T follicular helper cell (primary cell): ENCODE measurements at regions not wholly inside any gene's neighbourhood (a gene's known extent, or its start where the extent isn't known, plus 50 kb on each side); places are given as distances from the start of the nearest gene placed in this dataset.

ENCODE experiments used
- DNase-seq: peaks from one replicate; pipeline ENCODE4 v3.0.0-alpha.2; 2020; ENCODE audit warnings: low read depth

DNA sequence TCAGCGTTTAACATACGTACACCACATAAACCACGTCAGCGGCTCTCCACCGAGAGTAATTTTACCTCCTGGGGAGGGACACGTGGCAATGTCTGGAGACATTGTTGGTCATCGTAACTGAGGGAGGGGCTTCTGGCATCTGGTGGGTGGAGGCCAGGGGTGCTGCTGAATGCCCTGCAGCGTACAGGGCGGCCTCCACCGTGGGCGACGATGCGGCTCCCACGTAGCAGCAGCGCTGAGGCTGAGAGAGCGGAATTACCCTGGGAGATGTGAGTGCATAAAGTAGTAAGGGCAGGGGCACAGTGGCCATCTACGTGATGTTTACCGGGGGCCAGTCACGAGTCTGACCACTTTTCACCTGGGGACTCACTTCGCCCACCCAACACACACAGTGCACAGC lies 212.4 kb downstream of the RBFOX3 start:
- DNase-seq: no peak

DNA sequence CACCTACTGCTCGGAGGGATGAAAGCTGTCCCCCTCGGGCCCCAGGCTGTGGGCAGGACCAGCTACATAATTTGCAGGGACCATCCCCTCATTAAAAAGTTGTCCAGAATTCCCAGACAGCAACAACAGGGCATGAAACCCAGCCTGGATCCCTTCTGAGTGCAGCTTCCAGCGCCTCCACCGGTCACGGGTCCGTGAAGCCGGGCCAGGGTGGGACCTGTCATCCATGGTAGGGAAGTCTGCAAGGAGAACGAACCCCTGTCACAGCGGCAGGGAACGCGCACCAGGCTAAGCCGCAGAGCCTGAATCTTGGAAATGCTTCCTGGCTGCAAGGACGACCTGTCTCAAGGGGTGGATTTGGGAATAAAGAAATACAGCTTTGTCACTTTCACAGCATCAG lies 214.2 kb downstream of the RBFOX3 start:
- no peak for DNase-seq

DNA sequence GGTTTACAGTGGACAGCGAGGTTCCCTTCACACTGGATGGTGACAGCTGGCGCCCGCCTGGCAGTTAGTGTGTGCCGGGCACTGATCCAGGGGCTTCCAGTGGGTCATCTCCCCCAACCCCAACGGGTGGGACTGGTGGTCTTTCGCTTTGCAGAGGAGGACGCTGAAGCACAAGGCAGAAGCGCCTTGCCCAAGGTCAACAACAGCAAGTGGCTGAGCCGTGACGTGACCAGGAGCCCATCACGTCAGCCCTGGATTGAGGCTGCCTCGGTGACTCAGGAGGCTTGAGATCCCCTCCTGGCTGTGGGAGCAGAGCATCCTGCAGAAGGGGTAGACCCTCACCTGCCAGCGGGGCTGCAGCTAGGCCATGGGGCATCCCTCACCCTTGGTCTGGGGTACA lies 215.3 kb downstream of the RBFOX3 start:
- no peak for DNase-seq

DNA sequence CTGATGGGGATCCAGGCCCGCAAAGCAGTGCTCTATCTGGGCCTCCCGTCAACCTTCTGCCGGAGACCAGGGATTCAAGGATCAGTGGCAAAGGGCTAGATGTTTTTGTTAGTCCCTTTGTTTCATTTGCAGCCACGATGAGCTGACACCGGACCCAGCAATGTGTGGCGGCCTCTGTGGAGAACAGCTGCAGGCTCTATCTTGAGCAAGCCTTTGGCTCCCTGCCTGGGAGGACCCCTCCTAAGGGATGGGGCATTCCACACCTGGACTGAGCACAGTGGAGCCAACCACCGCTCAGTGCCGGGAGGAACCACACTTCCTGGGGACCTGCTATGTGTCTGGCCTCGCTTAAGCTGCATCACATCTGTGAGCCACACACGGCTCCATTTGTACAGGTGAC lies 215.8 kb downstream of the RBFOX3 start:
- DNase-seq: no peak

DNA sequence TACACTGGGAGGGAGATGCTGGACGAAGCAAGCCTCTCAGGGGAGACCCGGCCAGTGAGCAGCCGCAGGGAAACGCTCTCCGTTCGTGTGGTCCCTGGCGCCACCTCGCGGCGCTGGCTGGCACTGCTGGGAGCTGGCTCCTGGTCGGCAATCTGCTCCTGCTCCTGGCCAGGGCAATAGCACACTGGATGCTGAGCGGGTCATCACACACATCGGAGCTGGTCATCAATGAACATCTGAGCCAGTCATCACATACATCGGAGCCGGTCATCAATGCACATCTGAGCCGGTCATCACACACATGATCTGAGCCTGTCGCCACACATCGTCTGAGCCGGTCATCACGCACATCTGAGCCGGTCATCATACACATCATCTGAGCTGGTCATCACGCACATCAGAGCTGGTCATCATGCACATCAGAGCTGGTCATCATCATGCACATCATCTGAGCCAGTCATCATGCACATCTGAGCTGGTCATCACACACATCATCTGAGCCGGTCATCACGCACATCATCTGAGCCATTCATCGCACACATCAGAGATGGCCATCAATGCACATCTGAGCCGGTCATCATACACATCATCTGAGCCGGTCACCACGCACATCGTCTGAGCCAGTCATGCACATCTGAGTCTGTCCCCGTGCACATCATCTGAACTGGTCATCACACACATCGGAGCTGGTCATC lies 217.3 kb downstream of the RBFOX3 start:
- DNase-seq: peak; percentile 51

DNA sequence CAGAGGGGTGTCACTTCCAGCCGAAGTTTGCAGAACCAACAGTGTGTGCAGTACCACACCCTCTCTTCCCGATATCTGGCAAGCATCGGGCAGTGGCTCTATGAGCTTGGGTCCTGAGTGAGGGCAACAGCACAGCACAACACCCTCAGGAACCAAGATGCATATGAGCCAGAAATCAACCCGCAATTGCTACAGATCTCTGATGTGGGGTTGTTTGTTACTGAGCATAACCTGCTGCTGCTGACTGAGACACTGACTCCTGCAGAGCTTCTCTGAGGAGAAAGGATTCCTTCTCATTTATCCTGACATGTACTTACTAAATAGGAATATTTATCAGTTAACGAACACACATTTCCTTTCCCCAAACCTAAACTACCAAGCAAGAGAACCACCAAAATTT lies 218.3 kb downstream of the RBFOX3 start:
- no peak for DNase-seq

DNA sequence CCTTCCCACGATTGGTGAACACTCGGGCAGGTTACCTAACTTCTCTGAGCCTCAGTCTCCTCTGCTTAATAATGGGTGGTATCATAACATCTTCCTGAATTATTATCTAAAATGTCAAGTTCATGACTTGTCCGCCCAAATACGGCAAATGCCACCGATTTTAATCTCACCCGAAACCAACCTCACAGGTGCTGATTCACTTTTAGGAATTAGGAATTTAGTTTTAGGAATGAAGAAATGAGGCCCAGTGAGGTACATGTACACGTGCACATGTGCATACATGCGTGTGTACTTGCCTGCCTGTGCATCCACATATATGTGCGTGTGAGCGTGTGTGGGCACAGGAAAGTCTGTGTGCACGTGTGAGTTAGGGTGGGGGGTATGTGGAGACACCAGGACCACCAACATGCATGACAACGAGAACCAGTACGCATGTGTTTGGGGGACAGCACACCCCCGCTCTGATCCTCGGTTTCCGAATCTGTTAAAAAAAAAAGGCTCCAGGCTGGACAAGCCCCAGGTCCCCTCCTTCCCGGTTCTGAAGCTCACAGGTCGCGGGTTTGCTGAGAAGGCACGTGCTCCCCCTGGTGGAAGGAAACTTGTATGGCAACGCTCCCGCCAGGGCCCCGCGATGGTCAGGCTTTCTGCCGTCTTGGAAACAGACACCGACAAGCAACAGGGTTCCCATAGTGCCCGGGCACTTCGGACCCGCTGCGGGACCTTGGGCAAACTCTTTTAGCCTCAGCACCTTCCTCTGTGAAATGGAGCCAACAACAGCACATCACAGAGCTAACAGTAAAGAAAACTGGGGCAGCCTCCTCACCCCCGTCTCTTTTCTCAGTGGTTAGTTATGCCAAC lies 219.2 kb downstream of the RBFOX3 start:
- peak; percentile 47 for DNase-seq

DNA sequence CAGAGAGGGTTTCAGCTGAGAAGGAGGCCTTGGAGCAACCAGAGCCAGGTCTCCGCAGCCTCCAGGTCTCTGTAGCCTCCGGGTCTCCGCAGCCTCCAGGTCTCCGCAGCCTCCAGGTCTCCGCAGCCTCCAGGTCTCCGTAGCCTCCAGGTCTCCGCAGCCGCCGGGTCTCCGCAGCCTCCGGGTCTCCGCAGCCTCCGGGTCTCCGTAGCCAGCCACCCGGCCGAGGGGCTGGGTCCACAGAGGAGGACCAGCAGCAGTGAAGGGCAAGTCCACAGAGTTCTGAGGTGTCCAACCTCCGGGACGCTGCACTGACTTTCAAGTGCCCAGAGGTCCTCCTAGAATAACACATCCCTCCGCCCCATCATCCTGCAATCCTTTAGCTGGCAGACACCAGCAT lies 221.0 kb downstream of the RBFOX3 start:
- DNase-seq: no peak

DNA sequence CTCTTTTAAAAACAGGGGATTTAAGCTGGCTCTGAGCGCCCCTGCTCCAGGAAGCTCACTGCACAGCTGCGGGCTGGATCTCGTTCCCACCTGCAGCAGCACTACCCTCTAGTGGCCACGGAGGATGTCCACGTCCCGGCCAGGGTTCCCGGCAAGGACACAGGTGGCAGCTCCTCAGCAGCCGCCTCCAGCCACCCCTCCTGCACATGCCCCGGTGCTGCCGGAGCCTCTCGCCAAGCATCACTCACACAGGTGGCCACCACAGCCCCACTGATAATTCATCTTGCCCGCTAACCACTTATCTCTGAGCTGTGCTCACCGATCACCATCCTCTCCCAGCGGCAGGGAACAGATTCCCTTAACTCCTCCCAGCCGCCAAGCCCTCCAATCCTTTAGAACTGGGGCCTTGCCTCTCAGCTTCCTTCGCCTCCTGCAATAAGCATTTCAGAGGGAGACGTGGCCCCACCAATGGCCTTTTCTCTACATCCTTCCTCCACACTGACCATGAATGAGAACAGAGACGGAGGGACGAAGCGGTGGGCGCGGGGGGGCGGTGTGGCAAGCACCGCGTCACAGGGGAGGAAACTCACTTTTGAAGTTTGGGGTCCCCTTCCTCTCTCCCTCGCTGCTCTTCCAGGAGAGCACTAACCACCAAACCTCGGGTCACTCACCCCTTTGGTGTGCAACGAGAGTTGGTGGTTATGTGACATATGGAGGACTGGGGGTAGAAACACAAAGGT lies 222.1 kb downstream of the RBFOX3 start:
- DNase-seq: no peak

DNA sequence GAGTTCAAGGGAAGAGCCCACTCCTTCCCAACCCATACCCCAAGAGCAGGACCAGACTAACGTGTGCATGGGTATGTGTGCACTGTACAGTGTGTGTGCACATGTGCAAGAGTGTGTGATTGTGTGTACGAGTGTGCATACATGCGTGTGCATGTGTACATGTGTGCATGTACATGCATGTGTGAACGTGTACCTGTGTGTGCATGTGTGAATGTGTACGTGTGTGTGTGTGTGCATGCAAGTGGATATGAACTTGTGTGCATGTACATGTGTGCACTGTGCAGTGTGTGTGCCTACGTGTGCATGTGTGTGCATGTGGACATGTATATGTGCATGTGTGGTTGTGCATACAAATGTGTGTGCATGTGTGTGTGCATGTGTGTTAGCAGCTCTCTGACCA lies 223.1 kb downstream of the RBFOX3 start:
- DNase-seq: no peak

DNA sequence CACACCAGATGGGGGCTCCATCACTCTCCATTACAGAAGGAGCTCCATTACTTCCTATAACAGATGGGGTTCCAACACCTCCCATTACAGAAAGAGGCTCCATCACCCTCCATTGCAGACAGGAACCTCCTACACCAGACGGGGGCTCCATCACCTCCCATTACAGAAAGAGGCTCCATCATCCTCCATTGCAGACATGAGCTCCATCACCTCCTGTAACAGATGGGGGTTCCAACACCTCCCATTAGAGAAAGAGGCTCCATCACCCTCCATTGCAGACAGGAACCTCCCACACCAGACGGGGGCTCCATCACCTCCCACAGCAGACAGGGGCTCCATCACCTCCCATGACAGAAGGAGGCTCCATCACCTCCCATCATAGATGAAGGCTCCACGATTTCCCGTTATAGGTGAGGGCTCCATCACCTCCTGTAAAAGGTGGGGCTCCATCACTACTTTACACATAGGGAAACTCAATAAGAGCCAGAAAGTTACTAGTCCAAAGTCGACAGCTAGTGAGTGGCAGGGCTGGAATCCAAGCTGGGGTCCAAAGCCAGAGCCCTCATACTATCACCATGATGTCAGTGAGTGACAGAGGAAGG lies 224.8 kb downstream of the RBFOX3 start:
- DNase-seq: no peak

DNA sequence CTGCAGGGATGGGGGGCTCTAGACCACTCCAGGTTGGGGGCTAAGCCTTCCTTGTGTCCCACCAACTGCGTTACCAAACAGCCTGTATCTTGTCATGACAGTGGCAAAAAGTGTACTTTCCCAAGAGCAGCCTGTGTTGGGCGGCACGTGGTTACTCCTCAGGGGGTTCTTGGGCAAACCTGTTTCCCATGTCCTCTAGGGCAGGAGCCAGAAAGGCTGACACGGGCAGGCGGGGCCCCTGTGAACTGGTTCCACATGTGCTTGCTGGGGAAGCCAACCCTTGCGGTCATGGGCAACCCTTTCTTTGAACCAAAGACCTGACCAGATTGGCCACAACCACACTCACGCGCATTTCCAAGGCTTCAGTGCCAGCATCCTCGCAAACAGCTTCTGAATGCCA lies 228.5 kb downstream of the RBFOX3 start:
- no peak for DNase-seq

DNA sequence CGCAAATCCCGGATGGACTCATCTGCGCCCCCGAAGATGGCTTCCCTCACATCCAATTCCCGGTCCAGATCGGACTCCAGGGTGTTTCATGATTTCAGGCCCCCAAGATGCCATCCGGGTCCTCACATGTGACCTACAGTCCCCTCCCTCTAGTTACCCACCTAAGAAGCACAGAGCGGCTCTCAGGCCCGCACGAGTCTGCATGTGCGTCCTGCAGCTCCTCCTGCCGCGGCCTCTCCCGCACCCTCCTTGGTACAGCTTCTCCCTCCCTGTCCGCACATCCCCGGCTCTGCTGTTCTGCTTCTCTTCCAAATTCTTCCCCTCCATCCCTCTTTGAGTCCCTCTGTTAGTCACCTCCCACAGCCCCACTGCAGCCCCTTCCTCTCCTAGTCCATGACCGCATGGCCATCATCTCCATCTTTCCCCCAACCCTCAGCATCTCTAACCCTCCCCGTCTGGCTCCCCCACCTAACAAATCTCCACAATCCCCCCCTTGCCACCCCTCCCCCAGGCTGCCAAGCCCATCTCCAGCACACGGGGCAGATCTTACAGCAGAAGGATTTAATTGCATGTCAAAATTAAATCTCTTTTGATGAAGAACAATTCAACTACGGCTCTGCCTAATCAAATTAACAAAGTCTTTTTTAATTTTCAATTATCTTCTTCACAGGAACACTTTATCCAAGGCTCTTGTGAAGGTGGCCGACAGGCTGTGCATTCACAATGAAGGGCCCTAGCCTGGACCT lies 231.0 kb downstream of the RBFOX3 start:
- DNase-seq: no peak

DNA sequence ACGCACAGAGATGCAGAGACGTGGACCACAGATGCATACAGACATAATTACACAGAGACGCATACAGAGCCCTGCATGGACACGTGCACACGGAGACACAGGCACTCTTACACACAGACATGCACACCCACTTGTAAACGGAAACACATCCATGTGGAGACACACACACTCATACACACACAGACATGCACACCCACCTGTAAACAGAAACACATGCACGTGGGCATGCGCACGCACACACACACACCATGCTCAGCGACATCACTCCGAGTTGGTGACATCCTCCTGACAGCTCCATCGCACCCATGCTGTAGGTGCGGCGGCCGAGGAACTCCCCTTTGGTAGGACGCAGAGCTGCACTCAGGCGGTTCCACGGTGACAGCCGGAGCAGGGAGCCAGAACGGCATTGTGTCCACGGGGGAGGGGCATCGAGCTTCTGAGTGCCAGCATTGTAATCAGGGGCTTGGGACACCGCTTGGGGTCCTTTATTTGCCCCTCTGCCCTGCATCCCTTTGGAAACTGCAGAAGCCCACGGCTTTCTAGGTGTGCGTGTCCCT lies 233.5 kb downstream of the RBFOX3 start:
- DNase-seq: no peak

DNA sequence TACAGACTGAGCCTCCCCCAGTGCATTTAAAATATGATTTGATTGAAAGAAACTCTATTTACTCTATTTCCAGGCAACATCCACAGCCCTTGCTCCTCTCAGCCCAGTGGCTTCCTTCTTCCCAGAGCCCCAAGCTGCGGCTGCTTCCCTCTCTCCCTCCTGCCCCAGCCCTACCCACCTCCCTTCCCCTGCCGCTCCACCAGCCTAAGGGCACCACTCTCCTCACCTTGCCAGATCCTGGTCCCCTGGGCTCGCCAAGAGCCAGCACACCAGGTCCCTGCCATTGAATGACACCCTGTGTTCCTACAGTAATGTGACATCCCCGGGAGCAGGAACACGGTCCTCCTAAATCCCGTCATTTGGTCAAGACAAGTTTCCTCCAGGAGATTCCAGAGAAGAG lies 236.0 kb downstream of the RBFOX3 start:
- DNase-seq: no peak

DNA sequence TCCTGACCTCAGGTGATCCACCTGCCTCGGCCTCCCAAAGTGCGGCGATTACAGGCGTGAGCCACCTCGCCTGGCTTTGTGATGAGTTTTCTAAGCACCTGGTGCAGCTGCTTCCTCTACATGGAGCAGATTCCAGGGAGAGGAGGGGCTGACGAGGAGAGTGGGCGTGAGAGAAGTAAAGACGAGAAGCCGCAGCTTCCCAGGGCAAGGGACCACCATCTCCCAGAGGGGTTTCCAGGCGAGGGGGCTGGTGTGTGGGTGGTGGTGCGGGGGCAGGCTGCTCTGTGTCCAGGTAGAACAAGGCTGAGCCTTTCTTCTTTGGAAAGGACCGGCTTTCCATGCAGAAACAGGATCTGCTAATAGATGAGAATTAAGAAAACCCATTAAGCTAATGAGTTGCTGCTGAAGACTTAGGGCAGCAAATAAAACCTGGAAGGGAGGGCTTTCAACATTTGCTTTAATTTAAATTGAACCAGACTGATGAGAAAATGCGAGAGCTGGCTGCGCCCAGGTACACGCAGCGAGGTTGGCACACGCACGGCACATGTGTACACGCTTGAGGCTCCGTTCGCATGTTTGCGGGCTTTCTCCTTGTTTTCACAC lies 236.7 kb downstream of the RBFOX3 start:
- no peak for DNase-seq

DNA sequence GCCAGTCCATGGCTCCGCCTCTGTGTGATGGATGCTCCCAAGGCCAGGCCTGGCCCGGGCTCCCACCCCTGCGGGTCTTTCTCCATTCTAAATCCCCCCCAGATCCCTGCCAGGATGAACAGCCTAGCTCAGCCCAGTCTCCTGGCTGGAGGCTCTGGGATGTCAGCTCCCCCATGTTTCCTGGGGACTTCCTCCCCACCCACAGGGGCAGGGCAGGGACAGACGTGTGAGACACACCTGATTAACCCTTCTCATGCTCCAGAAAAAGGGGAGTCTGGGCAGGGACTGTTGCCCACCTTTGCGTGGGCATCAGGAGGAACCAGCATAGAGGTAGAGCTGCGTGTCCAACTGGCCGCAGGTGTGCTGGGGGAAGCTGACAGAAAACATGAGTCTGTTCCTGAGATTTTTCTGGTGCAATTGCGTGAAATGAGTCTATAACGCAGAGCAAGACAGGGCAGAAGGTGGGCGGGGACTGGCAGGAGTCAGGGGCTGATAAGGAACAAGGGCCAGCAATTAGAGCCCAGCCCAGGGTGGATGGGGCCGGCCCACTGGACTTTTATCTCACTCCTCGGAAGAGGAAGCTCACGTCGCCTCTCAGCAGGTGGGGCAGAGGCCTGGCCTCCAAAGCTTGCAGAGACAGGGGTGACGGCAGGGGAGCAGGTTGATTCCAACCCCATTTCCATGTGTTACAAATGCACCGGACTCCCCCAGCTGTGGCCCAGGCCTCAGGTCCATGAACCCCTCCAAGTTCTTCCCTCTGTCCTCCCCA lies 238.2 kb downstream of the RBFOX3 start:
- no peak for DNase-seq

DNA sequence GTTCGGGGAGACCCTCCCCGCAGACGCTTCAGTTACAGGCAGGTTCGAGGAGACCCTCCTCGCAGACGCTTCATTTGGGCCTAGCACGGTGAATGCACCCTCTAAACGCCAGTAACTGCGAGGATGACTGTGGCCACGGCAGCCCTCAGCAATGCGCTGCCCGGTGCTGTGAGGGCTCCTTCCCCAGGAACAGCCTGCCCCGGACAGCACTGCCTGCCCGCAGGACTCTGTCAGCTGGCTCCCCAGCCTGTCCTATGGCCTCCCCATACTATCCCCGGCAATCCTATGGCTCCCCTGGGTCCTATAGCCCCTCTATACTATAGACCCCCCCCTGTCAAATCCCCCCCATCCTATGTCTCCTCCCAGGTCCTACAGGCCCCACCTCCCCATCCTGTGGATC lies 238.9 kb downstream of the RBFOX3 start:
- no peak for DNase-seq

DNA sequence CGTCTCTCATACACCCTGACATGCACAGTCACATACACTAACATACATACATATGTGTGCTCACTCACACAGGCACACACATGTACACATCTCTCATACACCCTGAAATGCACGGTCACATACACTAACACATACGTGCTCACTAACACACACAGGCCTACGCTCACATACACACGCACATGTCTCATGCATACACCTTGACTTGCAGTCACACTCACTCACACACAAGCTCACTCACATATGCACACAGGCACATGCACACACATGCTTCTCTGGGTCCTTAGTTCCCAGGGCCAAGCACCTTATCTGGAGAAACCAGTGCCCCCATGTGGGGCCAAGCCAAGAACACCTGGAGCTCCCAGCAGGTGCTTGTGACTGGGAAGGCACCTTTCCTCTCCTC lies 240.3 kb downstream of the RBFOX3 start:
- no peak for DNase-seq

DNA sequence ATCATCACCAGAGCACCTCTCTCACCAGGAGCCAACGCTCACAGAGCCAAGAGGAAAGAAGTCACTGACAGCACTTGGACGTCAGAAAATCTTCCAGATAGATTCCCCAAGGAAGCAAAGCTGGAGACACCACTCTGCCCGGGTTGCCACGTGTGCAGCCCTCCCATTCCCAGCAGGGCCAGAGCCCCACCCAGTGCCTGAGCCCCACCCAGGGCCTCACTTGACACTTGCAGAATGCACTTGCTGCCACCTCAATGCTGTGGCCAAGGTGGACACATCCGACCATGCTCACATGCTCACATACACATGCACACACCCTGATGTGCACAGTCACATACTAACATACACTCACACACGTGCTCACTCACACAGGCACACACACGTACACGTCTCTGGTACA lies 240.7 kb downstream of the RBFOX3 start:
- DNase-seq: no peak
